GM20000 (cell line): ENCODE measurements at regions not wholly inside any gene's neighbourhood (a gene's known extent, or its start where the extent isn't known, plus 50 kb on each side); places are given as distances from the start of the nearest gene placed in this dataset.
"Not testable (repeated sequence)": the region's sequence is repeated elsewhere in the genome, so short reads cannot be mapped to it uniquely, and the experiment has no call there.

ENCODE experiments used
- DNase-seq: peaks from one replicate; pipeline ENCODE4 v3.0.0; 2012; ENCODE audit warnings: low spot score
- CTCF ChIP-seq: IDR thresholded peaks from 2 replicates; pipeline ENCODE4 v1.5.1; 2012; ENCODE audit warnings: mild to moderate bottlenecking, control low read depth; ENCODE audit errors: extremely low read depth, missing control alignments

DNA sequence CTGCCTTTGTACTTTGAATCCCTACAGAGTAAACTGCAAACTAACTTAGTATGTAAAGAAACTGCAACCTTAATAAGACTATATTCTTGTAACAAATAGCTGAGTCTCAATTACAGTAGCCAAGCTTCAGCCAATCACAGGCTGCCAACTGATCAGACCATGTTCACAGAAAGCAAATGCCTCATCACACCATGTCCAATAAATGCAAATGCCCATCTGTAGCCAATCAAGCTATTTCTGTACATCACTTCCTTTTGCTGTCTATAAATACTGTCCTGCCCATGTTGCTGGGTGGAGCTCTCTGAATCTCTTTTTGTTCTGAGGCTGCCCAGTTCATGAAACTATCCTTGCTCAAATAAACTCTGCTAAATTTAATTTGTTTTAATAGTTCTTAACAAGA, 531.7 kb upstream of the TOM1L1 start:
- no peak for DNase-seq
- TF ChIP-seq CTCF = no peak

DNA sequence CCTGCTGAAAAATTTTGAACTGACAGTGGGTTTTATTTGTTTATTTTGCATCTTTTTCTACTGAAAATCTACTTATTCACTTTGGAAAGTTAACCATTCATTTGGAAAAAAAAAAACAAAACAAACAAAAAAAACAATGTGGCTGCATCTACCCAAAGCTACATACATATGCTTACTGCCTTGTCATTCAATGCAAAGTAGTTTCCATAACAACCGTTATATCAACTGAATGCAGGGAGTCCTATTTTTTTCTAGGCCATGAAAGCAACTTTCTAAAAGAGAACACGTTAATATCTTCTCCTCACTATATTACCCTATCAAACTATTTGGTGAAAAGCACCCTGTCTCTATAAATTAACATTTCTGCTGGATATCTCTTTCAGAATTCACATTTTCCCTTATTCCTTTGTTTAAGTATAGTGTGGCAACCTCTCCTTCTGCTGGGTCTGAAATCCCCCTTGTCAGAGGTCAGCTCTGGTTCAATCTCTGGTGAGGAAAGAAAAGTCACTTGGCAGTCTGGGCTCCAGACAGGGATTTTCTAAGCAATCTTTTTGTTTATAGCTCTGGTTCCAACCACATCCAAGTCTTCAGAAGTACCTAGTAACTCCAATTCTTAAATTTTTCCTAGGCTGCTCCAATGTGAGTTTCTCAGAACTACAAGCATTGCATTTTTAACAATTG, 528.4 kb upstream of the TOM1L1 start:
- no peak for TF ChIP-seq CTCF

GRCh38 chr17:54373970-54374369, 526.7 kb upstream of the TOM1L1 start:
- no peak for TF ChIP-seq CTCF
- DNase-seq = no peak

More for the DNA sequence above, 528.4 kb upstream of the TOM1L1 start:
- no peak for DNase-seq

GRCh38 chr17:54376409-54376808, 524.2 kb upstream of the TOM1L1 start:
- not testable (repeated sequence) for DNase-seq

DNA sequence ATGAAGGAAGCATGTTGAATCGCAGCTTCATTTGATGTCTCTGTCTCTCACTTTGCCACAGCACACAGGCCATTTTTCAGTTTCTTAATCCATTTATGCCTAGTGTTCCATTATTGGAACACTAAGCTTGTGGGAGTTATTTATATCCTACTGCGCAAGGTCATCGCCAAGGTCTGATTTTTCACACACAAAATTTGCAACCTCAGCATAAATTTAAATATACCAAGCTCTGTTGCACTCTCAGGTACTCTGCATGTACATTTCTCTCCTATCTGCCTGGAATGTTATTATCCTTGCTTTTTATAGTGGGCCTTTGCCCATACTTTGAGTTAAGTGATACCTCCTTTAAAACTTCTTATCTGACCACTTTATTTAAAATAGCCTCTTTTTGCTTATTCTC, 519.2 kb upstream of the TOM1L1 start:
- TF ChIP-seq CTCF = no peak
- DNase-seq = no peak

- no peak for TF ChIP-seq CTCF
- DNase-seq = no peak
Observed at GRCh38 chr17:54404259-54404658, 496.4 kb upstream of the TOM1L1 start.

DNA sequence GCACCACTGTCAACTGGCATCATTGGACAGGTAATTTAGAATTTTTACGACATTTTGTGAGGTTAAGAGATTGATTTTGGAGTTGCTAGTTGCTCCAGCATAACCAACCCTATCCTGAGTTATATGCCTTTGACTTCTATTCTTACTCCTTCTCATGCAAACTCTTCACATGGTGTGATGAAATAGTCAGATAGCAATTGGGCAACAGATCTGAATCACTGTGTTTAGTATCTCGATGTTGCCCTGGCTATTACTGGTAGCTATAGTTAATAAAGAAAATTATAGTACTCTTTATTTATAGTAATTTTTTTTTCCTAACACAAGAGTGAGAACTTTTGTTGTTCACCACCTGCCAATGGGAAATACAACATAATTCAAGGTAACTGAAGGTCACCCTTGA, 494.8 kb upstream of the TOM1L1 start:
- no peak for TF ChIP-seq CTCF
- no peak for DNase-seq

- no peak for TF ChIP-seq CTCF
- no peak for DNase-seq
Observed at GRCh38 chr17:54408731-54409130, 491.9 kb upstream of the TOM1L1 start.
